Retina (tissue), 1 donor: ENCODE measurements at regions not wholly inside any gene's neighbourhood (a gene's known extent, or its start where the extent isn't known, plus 50 kb on each side); places are given as distances from the start of the nearest gene placed in this dataset.

Experiments
- DNase-seq: peaks from one replicate; pipeline ENCODE4 v3.0.0-alpha.2; 2016

GRCh38 chr22:42330170-42330569 lies 59.7 kb upstream of the TCF20 start:
- no peak for DNase-seq

- DNase-seq: no peak
These were observed 59.1 kb upstream of the TCF20 start for GRCh38 chr22:42329504-42329903.

- DNase-seq: no peak
These were observed 58.3 kb upstream of the TCF20 start for GRCh38 chr22:42328784-42329145.

- no peak for DNase-seq
These were observed 57.8 kb upstream of the TCF20 start for GRCh38 chr22:42328130-42328783.

GRCh38 chr22:42327462-42328129 lies 57.1 kb upstream of the TCF20 start:
- DNase-seq: no peak

GRCh38 chr22:42326801-42327200 lies 56.3 kb upstream of the TCF20 start:
- DNase-seq: no peak

GRCh38 chr22:42326301-42326700 lies 55.8 kb upstream of the TCF20 start:
- DNase-seq: no peak

GRCh38 chr22:42324990-42325710 lies 54.7 kb upstream of the TCF20 start:
- no peak for DNase-seq

GRCh38 chr22:42324566-42324965 lies 54.1 kb upstream of the TCF20 start:
- no peak for DNase-seq

- DNase-seq: no peak
These were observed 53.5 kb upstream of the TCF20 start for GRCh38 chr22:42323971-42324370.

- no peak for DNase-seq
These were observed 52.1 kb upstream of the TCF20 start for GRCh38 chr22:42322562-42322926.

- DNase-seq: peak; percentile 62
These were observed 51.6 kb upstream of the TCF20 start for GRCh38 chr22:42321908-42322561.

- DNase-seq: no peak
These were observed 50.3 kb upstream of the TCF20 start for GRCh38 chr22:42320443-42321416.
